H1 (cell line): ENCODE measurements at regions not wholly inside any gene's neighbourhood (a gene's known extent, or its start where the extent isn't known, plus 50 kb on each side); places are given as distances from the start of the nearest gene placed in this dataset.

Source experiments
- EGR1 ChIP-seq: IDR thresholded peaks from 2 replicates; pipeline ENCODE4 v1.6.1; 2011; ENCODE audit warnings: low read depth, low read length, borderline replicate concordance
- RBBP5 ChIP-seq: IDR thresholded peaks from 2 replicates; pipeline ENCODE4 v1.7.1; 2012; ENCODE audit warnings: low read depth, mild to moderate bottlenecking, inconsistent platforms, low read length, moderate library complexity, borderline replicate concordance
- SP1 ChIP-seq: IDR thresholded peaks from 2 replicates; pipeline ENCODE4 v1.6.1; 2011; ENCODE audit warnings: low read depth, low read length
- SP4 ChIP-seq: IDR thresholded peaks from 2 replicates; pipeline ENCODE4 v1.6.1; 2012; ENCODE audit warnings: low read length, inconsistent platforms
- TEAD4 ChIP-seq: IDR thresholded peaks from 2 replicates; pipeline ENCODE4 v1.6.1; 2012; ENCODE audit warnings: low read depth, low read length, inconsistent platforms, mixed read lengths
- USF2 ChIP-seq: IDR thresholded peaks from 2 replicates; pipeline ENCODE4 v1.6.1; 2011; ENCODE audit warnings: low read length, improper control_type of control experiment

GRCh38 chr16:49103298-49103697, 178.3 kb downstream of the CBLN1 start (continued):
- TF ChIP-seq USF2 (no peak), RBBP5 (no peak), SP4 (no peak), TEAD4 (no peak), SP1 (no peak), EGR1 (no peak)
